Panc1 (cell line): ENCODE measurements at regions not wholly inside any gene's neighbourhood (a gene's known extent, or its start where the extent isn't known, plus 50 kb on each side); places are given as distances from the start of the nearest gene placed in this dataset.

ENCODE experiments used
- ATAC-seq: fragments of 200-7000 bp; cut with Tn5 transposase; 2 replicates; pipeline ENCODE4 v1.9.1; 2020; ENCODE audit warnings: mild to moderate bottlenecking, moderate library complexity
- BruUV-seq: library from RNA; stranded (reverse); fragments of 400-500 nt; replicated peaks from 2 replicates; lab custom pipeline; 2021; lab: Mats Ljungman, UMichigan
- CTCF ChIA-PET: fragments of 300-600 bp; sonication (Branson Sonifier 250); formaldehyde crosslinking; loops from one replicate; lab custom pipeline; 2022; ENCODE audit warnings: antibody characterized with exemption; lab: Charles Lee
- POLR2A ChIA-PET: fragments of 300-600 bp; sonication (Branson Sonifier 250); formaldehyde crosslinking; loops from one replicate; lab custom pipeline; 2022; ENCODE audit warnings: antibody characterized with exemption; lab: Charles Lee
- DNase-seq: peaks from one replicate; pipeline ENCODE4 v3.0.0-alpha.2; 2010; ENCODE audit warnings: low read depth, low spot score
- H3K27ac ChIP-seq: 2 replicates; pipeline ENCODE4 v1.5.1; 2011; ENCODE audit warnings: mild to moderate bottlenecking, low read length, inconsistent platforms
- H3K27me3 ChIP-seq: fragments of 200-500 bp; sonication (Bioruptor generic); 2 replicates; pipeline ENCODE4 v1.6.0; 2014; ENCODE audit warnings: low read length, inconsistent platforms; ENCODE audit not compliant: control insufficient read depth, insufficient read depth
- H3K36me3 ChIP-seq: fragments of 200-500 bp; sonication (Bioruptor generic); 2 replicates; pipeline ENCODE4 v1.5.1; 2014; ENCODE audit warnings: inconsistent platforms, mild to moderate bottlenecking, low read length, moderate library complexity; ENCODE audit not compliant: control insufficient read depth, insufficient read depth
- H3K4me1 ChIP-seq: 2 replicates; pipeline ENCODE4 v1.5.1; 2011; ENCODE audit warnings: inconsistent platforms, mild to moderate bottlenecking, low read length, moderate library complexity; ENCODE audit not compliant: control insufficient read depth, insufficient read depth
- H3K4me3 ChIP-seq, 2 experiments: 2 replicates each; pipeline ENCODE4 v1.5.1; 2011 to 2012; ENCODE audit warnings: low read depth in 2 of 2, low read length in 2 of 2, mild to moderate bottlenecking in 2 of 2, inconsistent platforms in 1 of 2, moderate library complexity in 1 of 2
- H3K9me3 ChIP-seq: fragments of 200-500 bp; sonication (Bioruptor generic); 2 replicates; pipeline ENCODE4 v1.5.1; 2014; ENCODE audit warnings: low read depth, mild to moderate bottlenecking, inconsistent platforms, low read length, moderate library complexity; ENCODE audit not compliant: control insufficient read depth, insufficient read depth
- CTCF ChIP-seq: fragments of 450-650 bp; IDR thresholded peaks from 2 replicates; pipeline ENCODE4 v1.5.1; 2017; ENCODE audit warnings: mild to moderate bottlenecking
- POLR2AphosphoS5 ChIP-seq: IDR thresholded peaks from 2 replicates; pipeline ENCODE4 v1.6.1; 2012; ENCODE audit warnings: mild to moderate bottlenecking, low read depth, low read length, moderate library complexity
- REST ChIP-seq, 2 experiments: IDR thresholded peaks; 2 replicates each; pipeline ENCODE4 v1.6.1; 2011 to 2012; ENCODE audit warnings: low read depth in 2 of 2, control low read depth in 1 of 2, low read length in 1 of 2, mild to moderate bottlenecking in 1 of 2, moderate library complexity in 1 of 2; ENCODE audit not compliant: insufficient read depth in 1 of 2
- SIN3A ChIP-seq: IDR thresholded peaks from 2 replicates; pipeline ENCODE4 v1.6.1; 2012; ENCODE audit warnings: low read depth, mild to moderate bottlenecking, low read length, moderate library complexity, borderline replicate concordance; ENCODE audit not compliant: insufficient read depth
- TCF7L2 ChIP-seq: IDR thresholded peaks from 2 replicates; pipeline ENCODE4 v1.6.1; 2011; ENCODE audit warnings: mild to moderate bottlenecking, low read depth, low read length, inconsistent platforms
- in situ Hi-C: cut with HindIII; loops from 2 replicates; pipeline ENCODE4 v1.10.0; 2016; ENCODE audit warnings: low sequenced_read_pairs, low pct_unique_long_range_greater_than_20kb
- intact Hi-C: fragments of 100-400 bp; cut with micrococcal nuclease; formaldehyde crosslinking; loops from one replicate; pipeline ENCODE4 v1.10.0; 2022; ENCODE audit not compliant: unreplicated experiment

- no peaks in the 10 kb centered on the region for H3K9me3 ChIP-seq
- H3K27me3 ChIP-seq = peaks cover 7% of the 10 kb centered on the region
- no peak overlapping the region for H3K27ac ChIP-seq
- intact Hi-C loops (no loop called here), in situ Hi-C loops (no loop called here)
- CTCF ChIA-PET = no interaction called here
- BruUV-seq = no TSS peak
- no peak overlapping the region for H3K4me3 ChIP-seq
- no peaks in the 10 kb centered on the region for H3K36me3 ChIP-seq
- H3K4me1 ChIP-seq = no peaks in the 10 kb centered on the region
- TF ChIP-seq SIN3A (no peak), REST (IDR thresholded peaks at IDR 0.05; ENCODE audit: insufficient read depth in 1 of 2, low read depth in 2 of 2, low read length in 1 of 2) (no peak), TCF7L2 (no peak), POLR2AphosphoS5 (no peak), CTCF (no peak)
- DNase-seq = no peak
- POLR2A ChIA-PET = no interaction called here
- no peak for ATAC-seq
Measured at GRCh38 chr1:229938551-229938950, 128.5 kb upstream of the GALNT2 start.

- TF ChIP-seq CTCF (no peak), REST (IDR thresholded peaks at IDR 0.05; ENCODE audit: insufficient read depth in 1 of 2, low read depth in 2 of 2, low read length in 1 of 2) (no peak), SIN3A (no peak), POLR2AphosphoS5 (no peak), TCF7L2 (no peak)
- no peak for DNase-seq
- no TSS peak for BruUV-seq
Measured at GRCh38 chr1:229940684-229941083, 126.4 kb upstream of the GALNT2 start.

More at GRCh38 chr1:229940684-229941083, 126.4 kb upstream of the GALNT2 start:
- Histone ChIP-seq H3K4me1 (no peaks in the 10 kb centered on the region), H3K9me3 (no peaks in the 10 kb centered on the region), H3K27ac (no peak overlapping the region), H3K27me3 (peaks cover 4% of the 10 kb centered on the region; the same call in 1 of the 2 replicates), H3K4me3 (no peak overlapping the region), H3K36me3 (no peaks in the 10 kb centered on the region)
- intact Hi-C loops (no loop called here), in situ Hi-C loops (no loop called here)
- CTCF ChIA-PET = no interaction called here
- POLR2A ChIA-PET = no interaction called here
- ATAC-seq = no peak
